ENCODE measurements at regions not wholly inside any gene's neighbourhood (a gene's known extent, or its start where the extent isn't known, plus 50 kb on each side); places are given as distances from the start of the nearest gene placed in this dataset.

DNA sequence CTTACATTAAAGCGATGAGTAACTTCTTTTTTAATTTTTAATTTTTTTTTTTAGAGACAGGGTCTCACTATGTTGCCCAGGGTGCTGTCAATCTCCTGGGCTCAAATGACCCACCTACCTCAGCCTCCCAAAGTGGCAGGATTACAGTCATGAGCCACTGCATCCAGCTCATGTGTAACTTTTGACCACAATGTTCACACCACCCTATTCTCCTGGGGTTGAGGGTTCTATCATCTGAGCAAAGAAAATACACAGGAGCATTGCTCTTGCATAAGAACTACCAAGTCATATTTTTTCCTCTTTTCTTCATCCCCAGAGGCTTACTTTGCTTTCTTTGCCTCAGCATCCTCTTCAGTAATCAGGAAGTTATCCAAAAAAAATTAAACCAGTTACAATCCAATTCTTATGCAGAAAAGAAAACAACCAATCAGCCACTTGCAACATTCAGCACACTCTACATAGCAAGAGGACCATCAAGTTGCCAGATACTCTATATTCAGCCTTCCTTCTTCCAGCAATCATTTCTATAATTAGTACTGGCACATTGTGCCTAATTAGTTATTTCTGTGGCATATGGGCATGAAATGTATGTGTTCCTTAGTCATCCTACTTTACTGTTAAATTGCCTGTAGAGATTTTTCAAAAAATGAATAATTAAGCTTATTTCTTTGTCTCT is 345.6 kb downstream of the AKAIN1 start:
- DNase-seq = no peak

DNA sequence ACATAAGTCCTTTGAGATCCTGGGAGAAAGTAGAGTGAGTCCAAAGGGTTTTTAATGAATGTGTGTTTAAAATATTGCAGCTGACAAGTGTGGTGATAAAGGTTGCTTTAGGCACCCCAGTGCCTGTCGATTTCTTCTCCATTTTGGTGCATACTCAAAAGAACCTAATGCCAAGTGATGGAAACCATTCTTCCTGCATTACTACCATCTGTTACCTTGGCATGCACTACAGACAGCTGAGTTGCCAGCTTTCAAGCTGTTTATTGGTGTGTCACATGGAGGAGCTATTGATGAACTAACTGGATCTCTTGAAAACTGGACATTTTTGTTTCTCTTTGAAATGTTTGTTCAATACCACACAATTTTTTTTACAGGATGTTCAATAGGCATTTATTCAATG is 350.0 kb downstream of the AKAIN1 start:
- DNase-seq = no peak

DNA sequence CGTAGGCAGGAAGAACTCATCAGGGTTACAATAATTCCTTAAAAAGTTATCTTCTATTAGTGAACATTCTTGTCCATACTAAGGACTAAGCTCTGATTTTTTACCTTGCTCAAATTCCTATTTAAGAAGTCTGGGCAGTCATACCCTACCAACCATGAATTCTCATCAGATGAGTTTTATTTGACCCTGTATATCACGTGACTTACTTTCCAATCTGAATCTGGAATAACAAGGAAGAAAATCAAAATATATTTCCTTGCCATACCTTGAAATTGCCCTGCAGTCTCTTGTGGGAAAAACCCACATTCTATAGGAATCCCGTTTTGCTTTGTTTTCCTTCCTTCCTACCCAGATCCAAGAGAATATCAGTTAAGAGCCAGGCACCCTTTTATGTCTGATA is 352.7 kb downstream of the AKAIN1 start:
- no peak for DNase-seq

DNA sequence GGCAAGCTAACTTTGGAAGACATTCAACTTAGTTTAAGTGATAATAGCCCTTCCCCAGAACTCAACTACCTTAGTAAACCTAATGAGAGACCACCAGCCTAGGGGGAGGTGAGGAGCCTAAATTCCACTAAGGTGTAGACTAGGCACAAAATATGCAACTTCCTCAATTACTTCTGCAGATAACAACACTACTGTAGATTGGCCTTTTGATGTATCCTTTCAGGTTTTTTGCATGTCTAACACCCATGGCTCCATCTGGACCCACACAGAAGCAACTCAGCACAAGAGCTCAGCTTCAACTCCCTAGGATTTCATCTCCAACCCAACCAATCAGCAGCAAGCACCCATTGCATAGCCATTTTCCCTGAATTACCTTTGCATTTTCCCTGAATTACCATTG is 353.3 kb downstream of the AKAIN1 start:
- DNase-seq = no peak

DNA sequence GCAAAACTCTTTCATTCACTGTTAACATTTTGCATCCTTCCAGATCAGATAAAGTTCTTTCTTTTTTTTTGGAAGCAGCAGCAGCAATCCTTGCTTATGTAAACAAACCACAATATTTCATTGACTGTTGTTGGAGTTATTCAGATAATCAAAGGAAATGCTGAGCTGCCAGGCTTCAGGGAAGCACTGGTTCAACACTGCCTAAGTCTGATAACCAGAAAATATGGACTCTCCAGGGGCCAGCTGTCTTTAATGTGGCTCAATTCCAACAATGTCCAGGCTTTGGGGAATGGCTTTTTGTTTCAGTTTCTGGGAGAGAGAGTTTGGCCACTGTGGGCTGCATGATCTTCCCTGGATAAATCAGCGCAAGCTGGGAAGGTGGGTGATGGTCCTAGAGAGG is 354.3 kb downstream of the AKAIN1 start:
- no peak for DNase-seq

DNA sequence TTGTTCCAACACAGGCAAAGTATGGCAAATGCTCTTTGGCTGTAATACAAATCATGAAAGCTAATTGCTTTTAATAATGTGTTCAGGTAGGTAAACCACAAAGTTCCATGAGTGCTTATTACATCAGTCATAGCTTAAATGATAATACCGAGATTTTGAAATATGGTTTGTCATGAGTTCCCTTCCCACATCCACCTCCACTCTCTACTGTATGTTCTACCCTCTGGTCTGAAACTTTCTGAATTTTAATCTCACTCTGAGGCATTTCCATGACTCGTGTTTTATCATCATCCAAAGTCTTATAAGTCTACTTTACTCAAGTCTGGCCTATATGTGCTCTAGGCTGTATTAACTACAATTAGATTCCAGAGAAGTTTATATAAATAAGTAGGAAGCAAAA is 354.8 kb downstream of the AKAIN1 start:
- DNase-seq = no peak

DNA sequence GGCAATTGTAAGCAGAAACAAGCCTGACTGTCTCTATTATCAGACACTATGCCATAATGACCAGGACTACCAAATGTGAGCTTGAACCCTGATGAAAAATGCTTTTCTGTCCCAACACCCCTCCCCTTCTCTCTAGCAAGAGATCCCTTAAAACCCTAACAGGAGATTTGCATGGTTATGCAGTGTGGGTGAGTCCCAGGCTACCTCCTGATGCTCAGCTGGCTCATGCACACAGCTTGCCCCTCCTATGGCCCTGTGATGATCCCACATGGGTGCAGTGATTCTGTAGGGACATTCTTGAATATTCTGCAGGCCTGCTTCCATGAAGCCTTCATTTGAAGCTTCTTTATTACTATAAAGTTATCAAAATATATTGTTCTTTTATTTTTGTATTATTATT is 357.4 kb downstream of the AKAIN1 start:
- DNase-seq = no peak

DNA sequence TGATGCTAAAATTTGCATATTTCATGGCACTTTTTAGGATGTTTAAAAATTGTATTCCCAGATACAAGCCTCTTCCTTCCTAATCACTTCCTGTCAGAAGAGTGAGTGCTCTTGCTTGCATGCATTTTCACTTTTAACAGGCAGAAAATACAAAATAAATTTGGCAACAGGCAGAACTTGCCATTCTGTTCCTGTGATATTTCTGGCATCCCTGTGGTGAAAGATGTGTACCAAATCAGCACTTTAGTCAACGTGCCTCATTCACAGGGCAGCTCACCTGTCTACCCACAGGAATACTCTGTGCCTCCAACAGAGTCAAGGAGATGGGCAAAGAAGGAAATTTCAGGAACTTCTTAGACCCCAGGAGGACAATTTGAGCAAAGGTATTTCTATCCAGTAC is 360.9 kb downstream of the AKAIN1 start:
- DNase-seq = no peak

DNA sequence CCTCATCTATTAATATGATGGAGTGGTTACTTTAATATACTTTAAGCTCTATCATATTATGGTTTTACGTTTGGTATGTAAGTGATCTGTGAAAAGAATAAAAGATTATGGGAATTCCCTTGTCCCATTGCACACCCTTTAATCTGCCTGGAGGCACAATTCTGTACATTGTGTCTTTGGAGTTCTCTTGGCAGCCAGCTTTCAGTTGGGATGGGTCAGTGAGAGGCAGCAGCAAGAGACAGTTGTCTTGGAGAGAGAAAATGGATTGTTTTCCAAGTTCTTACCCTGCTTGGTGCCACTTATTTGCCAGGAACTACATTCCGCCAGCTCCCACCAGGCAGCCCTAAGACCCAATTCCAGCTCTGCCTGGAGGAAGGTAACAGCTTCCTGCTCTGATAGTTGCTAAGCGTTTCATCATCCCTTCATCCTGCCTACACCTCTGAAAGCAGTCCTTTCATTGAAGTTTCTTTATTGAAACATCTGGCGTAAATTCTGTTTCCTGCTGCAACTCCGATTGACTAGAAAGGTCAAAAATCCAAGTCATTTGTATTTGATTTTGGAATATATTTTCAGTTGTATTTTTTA is 365.2 kb downstream of the AKAIN1 start:
- DNase-seq = no peak

DNA sequence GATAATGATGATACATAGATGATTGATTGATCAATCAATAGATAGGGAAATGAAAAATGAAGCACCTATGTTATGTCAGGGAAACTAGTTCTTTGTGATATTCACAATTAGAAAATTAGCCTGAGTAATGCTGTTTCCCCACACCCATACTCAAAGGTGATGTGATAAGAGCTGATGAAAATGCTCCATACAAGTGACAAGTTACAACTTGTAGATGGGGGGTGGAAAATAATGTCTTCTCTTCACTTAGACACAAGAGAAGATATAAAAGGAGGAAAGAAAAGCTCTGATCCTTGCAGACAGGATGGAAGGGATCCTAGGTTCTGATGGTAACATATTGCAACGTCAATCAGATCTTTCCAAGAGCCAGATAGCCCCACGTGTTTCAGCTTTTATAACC is 365.9 kb downstream of the AKAIN1 start:
- DNase-seq = no peak

DNA sequence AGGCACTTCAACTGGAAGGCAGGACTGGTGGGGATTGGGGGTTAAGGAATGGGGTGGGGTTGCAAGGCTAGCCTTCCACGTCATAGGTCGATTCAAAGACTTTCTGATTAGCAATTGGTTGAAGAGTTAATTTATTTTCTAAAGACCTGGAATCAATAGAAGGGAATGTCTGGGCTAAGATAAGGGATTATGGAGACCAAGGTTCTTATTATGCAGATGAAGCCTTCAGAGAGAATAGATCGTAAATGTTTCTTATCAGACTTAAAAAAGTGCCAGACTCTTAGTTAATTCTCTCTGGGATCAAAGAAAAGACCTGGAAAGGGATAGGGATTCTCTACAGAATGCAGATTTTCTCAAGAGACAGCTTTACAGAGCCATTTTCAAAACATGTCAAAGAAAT is 368.0 kb upstream of the DLGAP1 start:
- no peak for DNase-seq

DNA sequence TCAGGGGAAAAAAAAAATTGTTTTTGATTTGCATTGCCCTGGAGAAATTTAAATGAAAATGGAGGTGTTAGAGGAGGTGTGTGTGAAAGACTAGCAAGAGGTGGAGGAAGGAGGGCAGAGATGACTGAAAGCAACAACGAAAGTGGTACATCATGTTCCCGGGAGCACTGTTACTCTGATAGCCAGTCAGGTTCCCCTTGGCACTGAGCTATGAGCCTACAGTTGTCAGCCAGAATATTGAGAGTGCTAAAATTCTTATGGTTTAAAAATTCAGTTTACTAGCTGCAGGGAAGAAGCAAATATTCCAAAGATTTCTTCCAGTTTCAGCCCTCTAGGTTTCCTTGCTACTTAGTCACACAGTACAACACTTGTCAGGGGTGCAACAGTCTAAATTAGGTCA is 366.7 kb upstream of the DLGAP1 start:
- DNase-seq = no peak

DNA sequence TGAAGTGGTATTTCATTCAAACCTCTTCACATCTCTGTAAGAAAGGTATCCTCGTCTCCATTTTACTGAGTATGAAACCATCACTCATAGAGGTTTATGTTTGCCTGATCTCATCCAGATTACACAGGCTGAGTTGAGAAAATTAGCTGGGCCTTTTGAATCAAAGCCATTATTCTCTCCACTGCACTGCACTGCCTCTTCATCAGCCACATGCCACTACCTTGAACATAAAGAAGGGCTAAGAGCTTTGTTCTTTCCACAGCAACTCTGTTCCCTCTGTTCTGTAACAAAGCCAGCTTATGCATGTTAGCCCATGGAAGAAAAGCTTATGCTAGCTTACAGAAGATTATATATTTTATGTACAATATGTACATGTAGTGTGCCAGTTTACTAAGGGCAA is 362.6 kb upstream of the DLGAP1 start:
- no peak for DNase-seq

DNA sequence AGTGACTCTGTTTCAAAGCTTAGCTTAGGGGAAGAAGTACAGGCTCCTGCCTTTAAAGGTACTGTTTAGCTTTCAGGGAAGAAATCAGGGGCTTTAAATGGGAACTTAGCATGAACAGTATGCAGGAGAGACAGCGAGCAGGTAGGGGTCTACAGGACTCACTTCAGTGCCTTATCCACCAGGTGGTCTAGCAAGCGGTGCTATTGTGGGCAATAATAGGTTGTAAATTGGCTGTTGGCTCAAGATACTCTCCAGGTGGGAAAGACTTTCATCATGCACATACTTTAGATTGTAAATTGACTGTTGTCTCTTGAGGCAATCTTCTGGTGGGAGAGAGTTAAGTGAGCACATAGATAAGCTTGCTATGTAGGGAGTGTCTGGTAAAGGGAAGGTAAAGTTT is 358.6 kb upstream of the DLGAP1 start:
- DNase-seq = no peak

DNA sequence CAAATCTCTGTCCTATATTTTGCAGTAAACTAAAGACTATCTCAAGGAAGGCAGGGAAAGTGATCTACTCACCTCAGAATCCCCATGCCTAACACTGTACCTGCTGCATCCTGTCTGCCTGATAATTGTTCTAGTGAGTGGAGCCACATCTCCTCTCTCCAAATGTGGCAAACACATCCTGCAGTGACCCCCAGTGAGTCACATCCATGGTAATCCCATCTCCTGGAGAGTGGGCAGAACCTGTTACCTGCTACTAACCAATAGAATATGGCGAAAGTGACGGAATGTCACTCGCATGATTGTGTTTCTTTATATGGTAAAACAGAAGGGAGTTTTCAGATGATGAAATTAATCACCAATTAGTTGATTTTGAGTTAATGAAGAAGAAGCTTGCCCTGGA is 353.8 kb upstream of the DLGAP1 start:
- DNase-seq = no peak

DNA sequence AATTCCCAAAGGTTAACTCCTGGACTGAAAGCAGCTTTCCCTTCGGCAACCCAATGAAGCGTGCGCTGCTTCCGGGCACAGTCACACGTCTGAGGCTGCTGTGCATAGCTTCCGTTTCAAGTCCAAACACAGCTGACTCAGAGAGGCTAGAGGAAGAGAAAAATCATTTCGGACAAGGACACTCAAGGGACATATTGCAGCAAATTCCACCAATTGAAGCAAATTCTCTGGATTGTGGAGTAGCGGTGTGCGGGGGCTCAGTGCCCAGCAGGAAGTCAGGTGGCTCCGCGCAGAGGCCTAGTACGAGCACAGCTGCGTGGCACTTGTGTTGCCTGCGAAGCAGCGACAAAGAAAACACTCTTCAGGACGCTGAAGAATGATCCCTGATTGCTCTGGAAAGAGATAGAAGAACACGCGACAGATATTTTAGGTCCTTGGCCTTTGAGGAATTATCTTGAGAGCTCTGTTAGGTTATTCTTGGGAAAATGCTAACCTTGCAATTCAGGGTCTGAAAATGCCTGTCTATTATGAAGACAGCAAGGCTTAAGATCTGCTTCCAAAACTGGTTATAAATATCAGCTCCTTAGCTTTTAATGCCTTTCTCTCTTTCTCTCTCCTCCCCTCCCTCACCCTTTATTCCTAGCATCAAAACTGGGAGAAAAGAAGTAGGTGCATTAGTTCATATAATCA is 352.6 kb upstream of the DLGAP1 start:
- DNase-seq = no peak

DNA sequence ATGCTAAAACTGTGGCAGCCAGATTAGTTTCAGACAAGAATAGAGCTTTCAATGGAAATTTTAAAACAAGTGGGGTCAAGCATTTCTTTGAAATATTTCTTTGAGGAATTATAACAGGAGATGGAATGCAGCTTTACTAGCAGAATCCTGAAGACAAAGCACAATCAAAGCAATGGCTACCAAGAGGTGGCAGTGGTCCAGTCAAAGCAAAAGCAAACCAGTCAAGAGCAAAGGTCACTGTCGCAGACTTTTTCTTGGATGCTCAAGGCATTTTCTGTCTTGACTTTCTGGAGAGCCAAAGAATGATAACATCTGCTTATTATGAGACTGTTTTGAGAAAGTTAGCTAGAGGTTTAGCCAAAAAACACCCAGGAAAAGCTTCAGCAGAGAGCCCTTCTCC is 351.2 kb upstream of the DLGAP1 start:
- DNase-seq = no peak

DNA sequence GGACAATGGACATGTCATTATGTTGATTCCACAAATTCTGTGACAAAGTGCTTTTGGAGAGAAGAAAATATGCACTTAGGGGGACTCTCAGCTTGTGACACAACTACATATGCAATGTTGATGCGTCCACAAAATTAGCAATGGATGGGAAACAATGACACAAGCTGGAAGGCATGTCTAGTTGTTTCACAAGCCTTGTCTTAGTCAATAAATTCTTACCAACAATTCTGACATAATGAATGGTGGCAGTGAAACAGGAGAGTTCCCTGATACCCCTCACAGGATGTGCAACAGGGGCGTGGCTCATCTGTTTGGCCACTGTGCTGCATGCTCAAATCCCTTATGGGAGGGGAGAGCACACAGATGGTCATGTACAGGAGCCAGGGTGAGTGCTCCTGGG is 347.2 kb upstream of the DLGAP1 start:
- DNase-seq = no peak

DNA sequence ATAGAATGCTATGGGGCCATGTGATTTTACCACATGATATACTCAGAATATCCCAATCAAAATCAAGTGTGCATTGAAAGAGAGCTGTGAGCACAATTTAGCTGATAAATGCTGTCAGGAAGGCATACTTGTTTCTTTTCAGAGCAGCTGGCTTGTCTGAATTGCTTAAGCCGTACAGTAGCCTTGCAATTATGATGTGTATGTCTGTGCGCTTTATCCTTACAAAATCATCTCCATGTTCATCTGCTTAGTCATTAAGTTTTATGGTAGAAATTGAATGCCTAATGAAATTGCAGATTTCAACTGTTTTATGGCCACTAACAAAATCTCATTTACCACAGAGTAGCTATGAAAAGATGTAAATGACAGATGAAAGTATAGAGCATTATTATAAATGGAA is 346.0 kb upstream of the DLGAP1 start:
- no peak for DNase-seq

DNA sequence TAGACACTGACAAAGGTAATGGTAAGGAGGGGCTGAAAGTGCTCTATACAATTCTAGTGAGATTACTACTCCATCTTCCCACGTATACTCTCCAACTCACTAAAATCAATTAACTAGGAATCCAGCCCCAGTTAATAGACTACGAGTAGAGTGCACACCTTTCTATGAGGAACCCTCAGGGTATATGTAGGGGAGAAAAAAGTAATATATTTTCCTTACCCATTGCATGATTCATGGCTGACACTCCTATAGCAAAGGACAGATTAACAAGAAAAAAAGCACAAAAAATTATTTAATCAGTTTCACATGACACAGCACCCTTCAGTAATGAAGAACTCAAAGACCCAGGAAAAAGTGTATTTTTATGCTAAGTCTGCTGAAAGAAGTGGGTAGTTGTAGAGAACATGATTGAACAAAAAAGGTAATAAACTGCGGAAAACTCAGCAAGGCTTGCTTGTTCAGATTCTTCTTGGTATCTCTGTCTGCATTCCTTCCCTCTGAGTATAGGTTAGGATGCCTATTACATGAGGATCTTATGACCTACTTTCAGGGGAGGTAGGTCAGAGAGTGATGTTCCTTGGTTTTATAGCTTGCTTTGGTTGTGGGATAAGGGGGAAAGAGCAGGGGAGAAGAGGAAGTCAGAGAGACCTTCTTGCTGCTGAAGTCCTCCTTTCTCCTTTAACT is 342.0 kb upstream of the DLGAP1 start:
- no peak for DNase-seq

DNA sequence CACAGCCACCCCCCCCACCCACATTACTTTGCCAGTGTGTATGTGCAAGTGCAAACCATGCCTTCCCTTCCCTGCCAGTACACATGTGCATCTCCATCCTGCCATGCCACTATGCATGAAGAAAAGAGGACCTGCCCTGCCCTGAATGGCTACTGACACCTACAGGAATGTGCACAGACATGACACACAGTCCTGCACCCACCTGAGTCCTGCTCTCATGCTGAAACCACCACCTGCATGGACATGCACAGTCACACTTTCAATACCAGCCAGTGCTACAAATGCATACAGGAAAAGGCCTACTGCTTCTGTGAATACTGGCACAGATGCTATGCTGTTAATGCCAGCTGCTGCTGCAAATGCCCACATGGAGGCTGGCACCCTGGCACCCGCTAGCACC is 334.4 kb upstream of the DLGAP1 start:
- DNase-seq = no peak

DNA sequence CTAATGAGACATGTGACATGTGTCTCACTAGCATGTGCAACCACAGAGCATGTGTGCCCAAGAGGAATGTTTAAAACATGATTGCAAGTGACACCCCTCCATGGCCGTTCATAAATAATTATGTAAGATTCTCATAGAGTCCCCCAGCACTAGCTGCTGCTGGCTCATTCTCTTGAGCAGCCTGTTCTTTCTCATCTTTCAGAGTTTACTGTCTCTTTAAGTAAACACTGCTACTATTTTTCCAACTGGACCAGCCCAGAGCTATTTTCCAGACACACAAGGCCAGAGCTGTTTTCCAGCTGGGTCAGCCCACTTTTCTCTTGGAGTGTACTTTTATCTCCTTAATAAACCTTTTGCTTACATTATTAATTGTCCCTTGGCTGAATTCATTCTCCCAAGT is 326.8 kb upstream of the DLGAP1 start:
- no peak for DNase-seq

DNA sequence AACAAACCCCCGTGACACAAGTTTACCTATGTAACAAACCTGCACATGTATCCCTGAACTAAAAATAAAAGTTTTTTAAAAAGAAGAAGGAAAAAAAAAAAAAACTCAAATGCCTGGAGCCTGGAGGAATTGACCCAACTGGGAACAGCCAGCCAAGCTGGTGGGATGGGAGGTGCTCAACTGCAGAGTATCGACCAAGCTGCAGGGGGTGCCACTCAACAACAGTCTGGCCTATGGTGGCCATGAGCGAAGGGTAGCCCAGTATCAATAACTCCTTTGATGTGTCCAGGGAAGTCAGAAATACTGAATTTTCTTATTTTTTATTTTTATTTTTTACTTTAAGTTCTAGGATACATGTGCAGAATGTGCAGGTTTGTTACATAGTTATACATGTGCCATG is 310.3 kb upstream of the DLGAP1 start:
- DNase-seq = no peak

DNA sequence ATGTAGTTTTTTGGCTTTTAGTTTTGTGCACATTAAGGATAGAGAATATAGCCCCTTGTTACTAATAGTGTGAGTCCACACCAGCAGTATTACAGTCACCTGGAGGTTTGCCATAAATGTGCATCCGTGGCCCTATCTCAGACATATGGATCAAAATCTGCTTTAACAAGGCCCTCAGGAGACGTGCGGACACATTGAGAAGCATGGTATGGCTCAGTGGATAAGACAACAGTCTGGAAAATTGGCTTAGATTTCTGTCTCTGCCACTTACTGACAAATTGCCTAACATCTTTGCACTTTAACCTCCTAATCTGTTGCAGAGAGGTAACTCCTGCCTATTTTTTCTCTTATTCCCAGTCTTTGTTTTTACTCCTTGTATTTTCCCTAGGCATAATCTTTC is 307.2 kb upstream of the DLGAP1 start:
- DNase-seq = no peak
